ENCODE measurements at regions not wholly inside any gene's neighbourhood (a gene's known extent, or its start where the extent isn't known, plus 50 kb on each side); places are given as distances from the start of the nearest gene placed in this dataset.

GRCh38 chr4:16302648-16303047 is 76.4 kb upstream of the TAPT1 start:
- Histone ChIP-seq H2AFZ (no peak overlapping the region), H3K27ac (no peak overlapping the region), H3K79me2 (ENCODE audit: insufficient read depth) (no peaks in the 10 kb centered on the region), H3K36me3 (ENCODE audit: low read depth) (no peaks in the 10 kb centered on the region), H3K27me3 (replicated peaks; ENCODE audit: insufficient read depth) (peaks cover 35% of the 10 kb centered on the region), H3K4me2 (ENCODE audit: unreplicated experiment) (no peak overlapping the region), H3K4me1 (ENCODE audit: insufficient read depth) (no peaks in the 10 kb centered on the region), H3K4me3 (no peak overlapping the region), H3F3A (ENCODE audit: insufficient read depth) (no peaks in the 10 kb centered on the region), H4K20me1 (ENCODE audit: insufficient read depth) (no peaks in the 10 kb centered on the region), H3K9me2 (ENCODE audit: insufficient read depth) (no peaks in the 10 kb centered on the region), H3K9me3 (ENCODE audit: low read depth) (no peaks in the 10 kb centered on the region), H3K9ac (no peak overlapping the region)
- TF ChIP-seq EZH2phosphoT487 (IDR thresholded peaks at IDR 0.05; ENCODE audit: insufficient read depth, low read depth) (no peak), EZH2 (IDR thresholded peaks at IDR 0.05; ENCODE audit: insufficient read depth, poor library complexity, severe bottlenecking) (no peak)
- in situ Hi-C loops (cut with MboI): no loop called here
- WGBS, 2 experiments (ENCODE audit: low coverage in 1 of 2, low lambda C conversion rate in 2 of 2, missing lambda C conversion rate in 2 of 2): 71 to 73% methylated on average over 3 of the region's 3 CpGs
- DNase-seq: no peak

GRCh38 chr4:16297003-16297402 is 70.7 kb upstream of the TAPT1 start:
- peaks cover 9% of the 10 kb centered on the region for H3K4me1 ChIP-seq (ENCODE audit: insufficient read depth)
- H3K9me2 ChIP-seq (ENCODE audit: insufficient read depth): no peaks in the 10 kb centered on the region
- H3F3A ChIP-seq (ENCODE audit: insufficient read depth): no peaks in the 10 kb centered on the region
- H3K9me3 ChIP-seq (ENCODE audit: low read depth): no peaks in the 10 kb centered on the region
- no peaks in the 10 kb centered on the region for H3K36me3 ChIP-seq (ENCODE audit: low read depth)
- in situ Hi-C loops (cut with MboI): loop anchor here (10.0 to 25.0 kb wide), 5 partner anchors 148 to 1168 kb away; no protein-coding TSS in a partner anchor
- peak; percentile 2 for DNase-seq
- no peaks in the 10 kb centered on the region for H3K79me2 ChIP-seq (ENCODE audit: insufficient read depth)
- WGBS, 2 experiments (ENCODE audit: low coverage in 1 of 2, low lambda C conversion rate in 2 of 2, missing lambda C conversion rate in 2 of 2): 42 to 67% methylated on average over 1 of the region's 1 CpG
- TF ChIP-seq EZH2 (IDR thresholded peaks at IDR 0.05; ENCODE audit: insufficient read depth, poor library complexity, severe bottlenecking): no peak
- TF ChIP-seq EZH2phosphoT487 (IDR thresholded peaks at IDR 0.05; ENCODE audit: insufficient read depth, low read depth): no peak
- no peaks in the 10 kb centered on the region for H4K20me1 ChIP-seq (ENCODE audit: insufficient read depth)
- H2AFZ ChIP-seq: no peak overlapping the region
- no peak overlapping the region for H3K27ac ChIP-seq
- H3K27me3 ChIP-seq (replicated peaks; ENCODE audit: insufficient read depth): peaks cover 28% of the 10 kb centered on the region
- H3K4me2 ChIP-seq (ENCODE audit: unreplicated experiment): no peak overlapping the region
- H3K9ac ChIP-seq: no peak overlapping the region
- no peak overlapping the region for H3K4me3 ChIP-seq

- in situ Hi-C loops (cut with MboI): loop anchor here (10.0 to 25.0 kb wide), 5 partner anchors 150 to 1170 kb away; no protein-coding TSS in a partner anchor
These were observed 68.2 kb upstream of the TAPT1 start for GRCh38 chr4:16294455-16294854.

GRCh38 chr4:16293210-16293838 is 67.1 kb upstream of the TAPT1 start:
- H3K27ac ChIP-seq: no peak overlapping the region
- H2AFZ ChIP-seq: no peak overlapping the region
- no peak overlapping the region for H3K4me2 ChIP-seq (ENCODE audit: unreplicated experiment)
- no peaks in the 10 kb centered on the region for H4K20me1 ChIP-seq (ENCODE audit: insufficient read depth)
- no peaks in the 10 kb centered on the region for H3K9me3 ChIP-seq (ENCODE audit: low read depth)
- H3K36me3 ChIP-seq (ENCODE audit: low read depth): no peaks in the 10 kb centered on the region
- H3K27me3 ChIP-seq (replicated peaks; ENCODE audit: insufficient read depth): no peaks in the 10 kb centered on the region
- H3F3A ChIP-seq (ENCODE audit: insufficient read depth): no peaks in the 10 kb centered on the region
- no peak overlapping the region for H3K9ac ChIP-seq
- 96 to 97% methylated on average over 2 of the region's 2 CpGs for WGBS, 2 experiments (ENCODE audit: low coverage in 1 of 2, low lambda C conversion rate in 2 of 2, missing lambda C conversion rate in 2 of 2)
- H3K4me1 ChIP-seq (ENCODE audit: insufficient read depth): peaks cover 15% of the 10 kb centered on the region
- no peak for DNase-seq
- H3K79me2 ChIP-seq (ENCODE audit: insufficient read depth): no peaks in the 10 kb centered on the region
- TF ChIP-seq EZH2 (IDR thresholded peaks at IDR 0.05; ENCODE audit: insufficient read depth, poor library complexity, severe bottlenecking) (no peak), EZH2phosphoT487 (IDR thresholded peaks at IDR 0.05; ENCODE audit: insufficient read depth, low read depth) (no peak)
- no peak overlapping the region for H3K4me3 ChIP-seq
- no peaks in the 10 kb centered on the region for H3K9me2 ChIP-seq (ENCODE audit: insufficient read depth)
- in situ Hi-C loops (cut with MboI): loop anchor here (10.0 to 25.0 kb wide), 5 partner anchors 151 to 1171 kb away; no protein-coding TSS in a partner anchor

More at GRCh38 chr4:16294455-16294854, 68.2 kb upstream of the TAPT1 start:
- DNase-seq: peak; percentile 84
- no peak overlapping the region for H3K4me2 ChIP-seq (ENCODE audit: unreplicated experiment)
- no peaks in the 10 kb centered on the region for H3K36me3 ChIP-seq (ENCODE audit: low read depth)
- no peak overlapping the region for H3K9ac ChIP-seq
- peaks cover 15% of the 10 kb centered on the region for H3K4me1 ChIP-seq (ENCODE audit: insufficient read depth)
- WGBS, 2 experiments (ENCODE audit: low coverage in 1 of 2, low lambda C conversion rate in 2 of 2, missing lambda C conversion rate in 2 of 2): 17 to 21% methylated on average over 1 of the region's 1 CpG
- TF ChIP-seq EZH2 (IDR thresholded peaks at IDR 0.05; ENCODE audit: insufficient read depth, poor library complexity, severe bottlenecking) (no peak), EZH2phosphoT487 (IDR thresholded peaks at IDR 0.05; ENCODE audit: insufficient read depth, low read depth) (no peak)
- no peaks in the 10 kb centered on the region for H3K9me2 ChIP-seq (ENCODE audit: insufficient read depth)
- H3K79me2 ChIP-seq (ENCODE audit: insufficient read depth): no peaks in the 10 kb centered on the region
- H3F3A ChIP-seq (ENCODE audit: insufficient read depth): no peaks in the 10 kb centered on the region
- no peaks in the 10 kb centered on the region for H3K9me3 ChIP-seq (ENCODE audit: low read depth)
- no peak overlapping the region for H3K4me3 ChIP-seq
- H3K27ac ChIP-seq: no peak overlapping the region
- peaks cover 6% of the 10 kb centered on the region; the same call in 1 of the 2 replicates for H3K27me3 ChIP-seq (replicated peaks; ENCODE audit: insufficient read depth)
- H2AFZ ChIP-seq: no peak overlapping the region
- no peaks in the 10 kb centered on the region for H4K20me1 ChIP-seq (ENCODE audit: insufficient read depth)

All from GM23248 (cell line).